Skeletal muscle tissue (tissue), 3 donors: ENCODE measurements at regions not wholly inside any gene's neighbourhood (a gene's known extent, or its start where the extent isn't known, plus 50 kb on each side); places are given as distances from the start of the nearest gene placed in this dataset.
"Not testable (repeated sequence)": the region's sequence is repeated elsewhere in the genome, so short reads cannot be mapped to it uniquely, and the experiment has no call there.

Experiments
- H3K27ac ChIP-seq: one replicate; pipeline ENCODE4 v1.7.0; 2013; ENCODE audit warnings: mild to moderate bottlenecking, low read depth, low read length, inconsistent platforms
- H3K27me3 ChIP-seq, 3 donors: one replicate each; pipeline ENCODE4 v1.7.0; 2013; ENCODE audit warnings: low read length in 3 of 3; ENCODE audit not compliant: control insufficient read depth in 3 of 3, insufficient read depth in 3 of 3
- H3K36me3 ChIP-seq, 3 donors: one replicate each; pipeline ENCODE4 v1.7.0; 2013; ENCODE audit warnings: low read length in 3 of 3; ENCODE audit not compliant: control insufficient read depth in 3 of 3, insufficient read depth in 3 of 3
- H3K4me1 ChIP-seq, 3 donors: one replicate each; pipeline ENCODE4 v1.7.0; 2013; ENCODE audit warnings: low read length in 3 of 3, mild to moderate bottlenecking in 3 of 3; ENCODE audit not compliant: control insufficient read depth in 3 of 3, insufficient read depth in 3 of 3
- H3K4me3 ChIP-seq, 3 donors: one replicate each; pipeline ENCODE4 v1.7.0; 2013; ENCODE audit warnings: low read length in 3 of 3
- H3K9ac ChIP-seq, 3 donors: one replicate each; pipeline ENCODE4 v1.7.0; 2013; ENCODE audit warnings: low read length in 3 of 3, mild to moderate bottlenecking in 3 of 3, moderate library complexity in 2 of 3, low read depth in 1 of 3
- H3K9me3 ChIP-seq, 3 donors: one replicate each; pipeline ENCODE4 v1.7.0; 2013; ENCODE audit warnings: low read length in 3 of 3; ENCODE audit not compliant: control insufficient read depth in 3 of 3
- donor health status: Osteomylitis.

DNA sequence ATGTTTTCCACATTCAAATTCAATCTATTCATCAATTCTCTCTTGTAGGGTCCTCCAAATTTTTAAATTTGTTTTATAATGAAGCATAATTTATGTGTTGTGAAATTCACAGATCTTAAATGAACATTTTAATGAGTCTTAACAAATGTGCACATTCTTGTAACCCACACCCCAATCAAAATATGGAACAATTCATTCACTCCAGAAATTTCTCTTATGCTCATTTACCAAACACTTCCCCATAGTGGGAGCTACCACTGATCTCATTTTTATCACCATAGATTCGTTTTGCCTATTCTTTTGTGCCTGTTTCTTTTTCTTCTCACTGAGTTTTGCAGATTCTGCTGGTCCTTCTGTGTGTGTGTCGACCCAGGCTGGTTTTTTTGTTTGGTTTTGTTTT lies 664.1 kb downstream of the EFNB2 start:
- H3K27ac ChIP-seq: no peak overlapping the region
- no peaks in the 10 kb centered on the region for H3K27me3 ChIP-seq
- H3K4me1 ChIP-seq: no peaks in the 10 kb centered on the region
- no peak overlapping the region for H3K4me3 ChIP-seq
- no peak overlapping the region for H3K9ac ChIP-seq
- no peaks in the 10 kb centered on the region for H3K36me3 ChIP-seq
- no peaks in the 10 kb centered on the region for H3K9me3 ChIP-seq

DNA sequence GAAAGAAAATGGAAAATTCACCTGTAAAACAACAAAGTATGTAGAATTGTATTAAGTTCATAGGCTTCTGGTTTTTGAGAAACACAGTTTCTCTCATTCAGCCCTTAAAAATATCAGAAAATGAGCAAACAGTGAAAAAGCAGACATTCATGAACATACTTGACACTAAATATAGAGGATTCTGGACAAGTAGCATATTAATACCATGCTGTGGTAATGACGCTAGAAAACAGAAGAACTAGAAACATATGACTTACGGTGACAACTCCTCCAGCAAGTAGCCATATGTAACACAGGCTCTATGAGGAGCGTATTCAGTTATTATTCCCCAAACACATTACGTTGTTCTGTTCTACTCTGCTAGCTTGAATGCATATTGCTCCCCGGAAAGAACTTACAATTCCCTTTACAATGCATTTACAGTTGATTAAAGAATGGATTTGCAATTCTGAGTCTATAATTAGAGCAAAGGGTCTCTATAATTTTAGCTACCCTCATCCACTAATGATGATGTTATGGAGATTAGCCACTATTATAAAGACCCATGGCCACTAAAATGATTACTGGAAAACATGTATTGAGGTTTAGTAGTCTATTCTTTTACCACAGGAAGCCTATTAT lies 672.1 kb downstream of the EFNB2 start:
- no peaks in the 10 kb centered on the region for H3K4me1 ChIP-seq

DNA sequence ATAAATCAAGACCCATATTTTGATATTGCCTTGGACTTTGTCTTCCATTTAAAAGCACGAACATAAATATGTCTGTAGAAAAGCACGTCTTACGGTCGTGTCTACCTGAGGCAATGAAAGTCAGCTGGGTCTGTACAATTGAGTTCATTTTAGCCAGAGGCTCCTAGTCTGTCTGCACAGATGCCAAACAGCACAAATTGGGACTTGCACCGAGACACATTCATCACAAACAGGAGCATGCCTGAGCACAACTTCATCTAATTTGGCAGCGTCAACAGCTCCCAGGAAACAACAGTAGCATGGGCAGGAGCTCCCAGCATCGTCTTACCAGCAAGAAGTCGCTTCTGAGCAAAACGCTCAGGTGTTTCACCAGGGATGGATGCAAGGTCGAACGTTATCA lies 687.0 kb downstream of the EFNB2 start:
- Histone ChIP-seq H3K36me3 (no peaks in the 10 kb centered on the region), H3K4me1 (no peaks in the 10 kb centered on the region), H3K27me3 (peaks cover 0 to 3% (median 0%) of the 10 kb centered on the region in 3 donors), H3K27ac (no peak overlapping the region), H3K9ac (no peak overlapping the region), H3K4me3 (no peak overlapping the region), H3K9me3 (no peaks in the 10 kb centered on the region)

More for the DNA sequence above, 672.1 kb downstream of the EFNB2 start:
- H3K9ac ChIP-seq: no peak overlapping the region
- no peaks in the 10 kb centered on the region for H3K9me3 ChIP-seq
- no peak overlapping the region for H3K4me3 ChIP-seq
- H3K27me3 ChIP-seq: no peaks in the 10 kb centered on the region
- H3K36me3 ChIP-seq: no peaks in the 10 kb centered on the region
- H3K27ac ChIP-seq: no peak overlapping the region

- Histone ChIP-seq H3K27ac (no peak overlapping the region), H3K9ac (no peak overlapping the region), H3K4me3 (no peak overlapping the region), H3K9me3 (no peaks in the 10 kb centered on the region), H3K4me1 (no peaks in the 10 kb centered on the region), H3K36me3 (no peaks in the 10 kb centered on the region), H3K27me3 (peaks cover 0 to 3% (median 0%) of the 10 kb centered on the region in 3 donors)
Measured at GRCh38 chr13:105847527-105848291, 687.8 kb downstream of the EFNB2 start.

DNA sequence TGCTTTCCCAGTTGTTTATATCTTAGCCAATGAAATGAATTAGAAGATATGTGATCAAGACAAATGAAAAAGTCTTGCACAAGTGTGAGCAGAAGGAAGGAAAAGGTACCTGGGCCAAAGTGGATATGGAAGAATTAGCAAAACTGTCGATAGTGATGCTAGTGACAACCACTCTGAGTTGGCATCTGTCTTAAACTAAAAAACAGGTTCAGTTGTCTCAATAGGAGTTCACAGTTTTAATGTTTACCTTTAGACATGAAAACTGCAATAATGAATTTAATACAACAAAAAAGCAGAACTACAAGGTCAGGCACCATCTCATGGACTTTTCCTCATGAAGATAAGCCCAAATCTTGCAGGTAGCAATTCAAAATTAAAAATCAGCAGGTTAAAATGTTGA lies 688.5 kb downstream of the EFNB2 start:
- no peaks in the 10 kb centered on the region for H3K36me3 ChIP-seq
- no peaks in the 10 kb centered on the region for H3K9me3 ChIP-seq
- H3K9ac ChIP-seq: no peak overlapping the region
- H3K4me1 ChIP-seq: no peaks in the 10 kb centered on the region
- H3K27me3 ChIP-seq: peaks cover 0 to 3% (median 0%) of the 10 kb centered on the region in 3 donors
- no peak overlapping the region for H3K4me3 ChIP-seq
- no peak overlapping the region for H3K27ac ChIP-seq

DNA sequence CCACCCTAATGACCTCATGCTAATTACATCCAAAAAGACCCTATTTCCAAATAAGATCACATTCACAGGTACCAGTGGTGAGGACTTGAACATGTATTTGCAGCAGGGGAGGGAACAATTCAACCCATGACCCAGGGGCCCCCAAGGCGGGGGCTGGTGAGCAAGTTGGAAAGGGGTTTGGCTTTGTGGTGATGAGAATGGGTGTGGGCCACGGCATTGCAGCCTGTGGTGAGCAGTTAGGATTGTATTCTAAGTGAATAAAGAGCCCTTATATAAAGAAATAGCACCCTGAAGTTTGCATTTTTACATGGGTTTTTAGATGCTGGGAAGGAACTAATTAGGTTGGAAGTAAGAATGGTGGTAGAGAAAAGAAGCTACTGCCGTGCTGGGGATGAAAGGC lies 694.2 kb downstream of the EFNB2 start:
- H3K27me3 ChIP-seq: no peaks in the 10 kb centered on the region
- no peaks in the 10 kb centered on the region for H3K36me3 ChIP-seq
- H3K4me3 ChIP-seq: no peak overlapping the region
- no peak overlapping the region for H3K27ac ChIP-seq
- H3K9me3 ChIP-seq: no peaks in the 10 kb centered on the region
- H3K4me1 ChIP-seq: no peaks in the 10 kb centered on the region
- no peak overlapping the region for H3K9ac ChIP-seq

DNA sequence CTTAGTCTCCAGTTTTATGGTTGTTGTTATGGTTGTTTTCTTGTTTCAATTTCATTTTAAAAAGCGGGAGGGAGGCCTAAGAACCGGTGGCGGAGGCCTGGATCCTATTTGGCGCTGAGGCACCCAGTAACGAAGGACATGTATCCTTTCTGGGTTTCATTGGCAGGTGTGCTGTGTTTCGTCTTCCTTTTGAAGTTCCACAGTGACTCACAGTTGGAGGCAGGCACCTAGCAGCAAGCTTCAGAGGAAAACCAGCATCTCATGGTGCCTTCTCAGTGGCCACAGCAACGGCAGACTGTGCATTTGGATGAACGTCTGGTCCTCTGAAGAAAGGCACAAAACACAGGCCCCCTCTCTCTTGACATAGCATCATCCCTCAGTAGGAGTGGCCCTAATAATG lies 697.2 kb downstream of the EFNB2 start:
- Histone ChIP-seq H3K4me1 (no peaks in the 10 kb centered on the region), H3K9ac (no peak overlapping the region), H3K36me3 (no peaks in the 10 kb centered on the region), H3K27ac (no peak overlapping the region), H3K27me3 (no peaks in the 10 kb centered on the region), H3K4me3 (no peak overlapping the region), H3K9me3 (no peaks in the 10 kb centered on the region)

DNA sequence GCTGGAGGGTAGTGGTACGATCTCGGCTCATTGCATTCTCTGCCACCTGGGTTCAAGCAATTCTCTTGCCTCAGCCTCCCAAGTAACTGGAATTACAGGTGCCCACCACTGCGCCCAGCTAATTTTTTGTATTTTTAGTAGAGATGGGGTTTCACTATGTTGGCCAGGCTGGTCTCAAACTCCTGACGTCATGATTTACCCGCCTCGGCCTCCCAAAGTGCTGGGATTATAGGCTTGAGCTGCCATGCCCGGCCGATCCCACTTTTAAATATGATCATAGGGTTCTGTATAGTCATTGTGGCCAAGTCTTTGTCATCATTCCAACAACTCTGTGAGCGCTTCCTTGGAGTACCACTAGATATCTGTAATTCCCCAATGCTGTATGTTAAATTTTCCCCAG lies 698.2 kb downstream of the EFNB2 start:
- not testable (repeated sequence) for H3K27me3 ChIP-seq, H3K4me1 ChIP-seq, H3K36me3 ChIP-seq, H3K27ac ChIP-seq, H3K9me3 ChIP-seq, H3K9ac ChIP-seq, H3K4me3 ChIP-seq

DNA sequence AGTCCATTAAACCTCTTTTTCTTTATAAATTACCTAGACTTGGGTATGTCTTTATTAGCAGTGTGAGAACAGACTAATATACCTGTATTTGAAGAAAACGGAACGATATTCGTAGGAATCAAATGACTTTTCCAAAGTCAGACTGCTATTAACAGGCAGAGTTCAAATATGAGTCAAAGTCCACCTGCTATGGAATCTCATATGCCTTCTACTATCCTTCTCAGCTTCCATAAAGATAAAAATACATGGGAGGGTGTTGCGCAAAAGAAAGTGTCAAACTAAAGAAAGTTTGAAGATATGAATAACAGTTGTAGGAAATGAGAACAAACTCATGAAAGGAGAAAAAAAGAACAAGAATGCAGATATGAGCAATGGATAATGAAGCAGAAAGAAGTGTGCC lies 704.6 kb downstream of the EFNB2 start:
- H3K27me3 ChIP-seq: no peaks in the 10 kb centered on the region
- no peak overlapping the region for H3K4me3 ChIP-seq
- no peaks in the 10 kb centered on the region for H3K4me1 ChIP-seq

GRCh38 chr13:105827111-105827809 lies 708.2 kb downstream of the EFNB2 start:
- Histone ChIP-seq H3K4me3 (no peak overlapping the region), H3K27ac (no peak overlapping the region), H3K9me3 (no peaks in the 10 kb centered on the region), H3K27me3 (no peaks in the 10 kb centered on the region), H3K36me3 (no peaks in the 10 kb centered on the region), H3K4me1 (no peaks in the 10 kb centered on the region), H3K9ac (no peak overlapping the region)

More for the DNA sequence above, 704.6 kb downstream of the EFNB2 start:
- H3K36me3 ChIP-seq: no peaks in the 10 kb centered on the region
- H3K9ac ChIP-seq: no peak overlapping the region
- no peaks in the 10 kb centered on the region for H3K9me3 ChIP-seq
- H3K27ac ChIP-seq: no peak overlapping the region
